ENCODE measurements at regions not wholly inside any gene's neighbourhood (a gene's known extent, or its start where the extent isn't known, plus 50 kb on each side); places are given as distances from the start of the nearest gene placed in this dataset.

GRCh38 chr17:71741836-71742235 lies 379.0 kb upstream of the SOX9 start (continued):
- TF ChIP-seq, protein P1, sequence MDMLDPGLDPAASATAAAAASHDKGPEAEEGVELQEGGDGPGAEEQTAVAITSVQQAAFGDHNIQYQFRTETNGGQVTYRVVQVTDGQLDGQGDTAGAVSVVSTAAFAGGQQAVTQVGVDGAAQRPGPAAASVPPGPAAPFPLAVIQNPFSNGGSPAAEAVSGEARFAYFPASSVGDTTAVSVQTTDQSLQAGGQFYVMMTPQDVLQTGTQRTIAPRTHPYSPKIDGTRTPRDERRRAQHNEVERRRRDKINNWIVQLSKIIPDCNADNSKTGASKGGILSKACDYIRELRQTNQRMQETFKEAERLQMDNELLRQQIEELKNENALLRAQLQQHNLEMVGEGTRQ (CRISPR knock-in tag; IDR thresholded peaks at IDR 0.05) = no peak

DNA sequence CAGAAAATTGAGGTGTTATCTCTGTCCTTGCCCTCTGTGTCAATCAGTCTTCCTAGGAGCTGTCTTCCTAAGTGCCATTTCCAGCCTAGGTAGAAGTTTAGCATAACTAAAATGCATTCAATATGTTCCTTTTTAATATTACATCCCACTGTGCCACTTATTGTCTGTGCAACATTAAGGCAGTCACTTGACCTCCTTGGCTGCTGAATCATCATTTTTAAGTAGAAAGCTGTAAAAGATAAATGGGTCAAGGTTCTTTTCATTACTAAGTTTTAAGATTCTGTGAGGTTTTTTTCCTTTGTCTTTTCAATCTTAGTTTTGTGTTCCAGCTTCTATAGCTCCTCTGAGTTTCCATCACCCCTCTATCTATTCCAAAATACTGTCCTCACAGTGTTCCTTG lies 371.9 kb upstream of the SOX9 start:
- Mint-ChIP-seq H3K27ac (no peak overlapping the region), H3K9me3 (no peaks in the 10 kb centered on the region), H3K4me3 (no peak overlapping the region), H3K27me3 (ENCODE audit: low read depth) (no peaks in the 10 kb centered on the region), H3K4me1 (no peaks in the 10 kb centered on the region), H3K36me3 (no peaks in the 10 kb centered on the region)
- ATAC-seq (no peak), DNase-seq (ENCODE audit: low spot score) (no peak)
- POLR2A ChIA-PET = no interaction called here
- no peak for TF ChIP-seq ATF1 (CRISPR knock-in tag; IDR thresholded peaks at IDR 0.05)
- no peak for TF ChIP-seq NR1H2 (CRISPR knock-in tag; IDR thresholded peaks at IDR 0.05)
- TF ChIP-seq TEAD1 (CRISPR knock-in tag; IDR thresholded peaks at IDR 0.05) = no peak
- TF ChIP-seq, protein P2, sequence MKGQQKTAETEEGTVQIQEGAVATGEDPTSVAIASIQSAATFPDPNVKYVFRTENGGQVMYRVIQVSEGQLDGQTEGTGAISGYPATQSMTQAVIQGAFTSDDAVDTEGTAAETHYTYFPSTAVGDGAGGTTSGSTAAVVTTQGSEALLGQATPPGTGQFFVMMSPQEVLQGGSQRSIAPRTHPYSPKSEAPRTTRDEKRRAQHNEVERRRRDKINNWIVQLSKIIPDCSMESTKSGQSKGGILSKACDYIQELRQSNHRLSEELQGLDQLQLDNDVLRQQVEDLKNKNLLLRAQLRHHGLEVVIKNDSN (CRISPR knock-in tag; IDR thresholded peaks at IDR 0.05) = no peak
- TF ChIP-seq, protein P3, sequence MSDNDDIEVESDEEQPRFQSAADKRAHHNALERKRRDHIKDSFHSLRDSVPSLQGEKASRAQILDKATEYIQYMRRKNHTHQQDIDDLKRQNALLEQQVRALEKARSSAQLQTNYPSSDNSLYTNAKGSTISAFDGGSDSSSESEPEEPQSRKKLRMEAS (CRISPR knock-in tag; IDR thresholded peaks at IDR 0.05) = no peak
- TF ChIP-seq CDX4 (CRISPR knock-in tag; IDR thresholded peaks at IDR 0.05; ENCODE audit: borderline replicate concordance) = no peak
- TF ChIP-seq, protein P4, sequence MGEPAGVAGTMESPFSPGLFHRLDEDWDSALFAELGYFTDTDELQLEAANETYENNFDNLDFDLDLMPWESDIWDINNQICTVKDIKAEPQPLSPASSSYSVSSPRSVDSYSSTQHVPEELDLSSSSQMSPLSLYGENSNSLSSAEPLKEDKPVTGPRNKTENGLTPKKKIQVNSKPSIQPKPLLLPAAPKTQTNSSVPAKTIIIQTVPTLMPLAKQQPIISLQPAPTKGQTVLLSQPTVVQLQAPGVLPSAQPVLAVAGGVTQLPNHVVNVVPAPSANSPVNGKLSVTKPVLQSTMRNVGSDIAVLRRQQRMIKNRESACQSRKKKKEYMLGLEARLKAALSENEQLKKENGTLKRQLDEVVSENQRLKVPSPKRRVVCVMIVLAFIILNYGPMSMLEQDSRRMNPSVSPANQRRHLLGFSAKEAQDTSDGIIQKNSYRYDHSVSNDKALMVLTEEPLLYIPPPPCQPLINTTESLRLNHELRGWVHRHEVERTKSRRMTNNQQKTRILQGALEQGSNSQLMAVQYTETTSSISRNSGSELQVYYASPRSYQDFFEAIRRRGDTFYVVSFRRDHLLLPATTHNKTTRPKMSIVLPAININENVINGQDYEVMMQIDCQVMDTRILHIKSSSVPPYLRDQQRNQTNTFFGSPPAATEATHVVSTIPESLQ (CRISPR knock-in tag; IDR thresholded peaks at IDR 0.05) = no peak
- TF ChIP-seq ZNF416 (CRISPR knock-in tag; IDR thresholded peaks at IDR 0.05) = no peak
- TF ChIP-seq TCF7 (CRISPR knock-in tag; IDR thresholded peaks at IDR 0.05; ENCODE audit: low read depth) = no peak
- no peak for TF ChIP-seq RELA (CRISPR knock-in tag; IDR thresholded peaks at IDR 0.05; ENCODE audit: borderline replicate concordance)
- TF ChIP-seq IRF2 (CRISPR knock-in tag; IDR thresholded peaks at IDR 0.05; ENCODE audit: borderline replicate concordance, low read depth) = no peak
- TF ChIP-seq FOXK1 (CRISPR knock-in tag; IDR thresholded peaks at IDR 0.05) = no peak
- TF ChIP-seq GTF2I (CRISPR knock-in tag; conservative IDR thresholded peaks at IDR 0.05) = no peak
- TF ChIP-seq, protein P5, sequence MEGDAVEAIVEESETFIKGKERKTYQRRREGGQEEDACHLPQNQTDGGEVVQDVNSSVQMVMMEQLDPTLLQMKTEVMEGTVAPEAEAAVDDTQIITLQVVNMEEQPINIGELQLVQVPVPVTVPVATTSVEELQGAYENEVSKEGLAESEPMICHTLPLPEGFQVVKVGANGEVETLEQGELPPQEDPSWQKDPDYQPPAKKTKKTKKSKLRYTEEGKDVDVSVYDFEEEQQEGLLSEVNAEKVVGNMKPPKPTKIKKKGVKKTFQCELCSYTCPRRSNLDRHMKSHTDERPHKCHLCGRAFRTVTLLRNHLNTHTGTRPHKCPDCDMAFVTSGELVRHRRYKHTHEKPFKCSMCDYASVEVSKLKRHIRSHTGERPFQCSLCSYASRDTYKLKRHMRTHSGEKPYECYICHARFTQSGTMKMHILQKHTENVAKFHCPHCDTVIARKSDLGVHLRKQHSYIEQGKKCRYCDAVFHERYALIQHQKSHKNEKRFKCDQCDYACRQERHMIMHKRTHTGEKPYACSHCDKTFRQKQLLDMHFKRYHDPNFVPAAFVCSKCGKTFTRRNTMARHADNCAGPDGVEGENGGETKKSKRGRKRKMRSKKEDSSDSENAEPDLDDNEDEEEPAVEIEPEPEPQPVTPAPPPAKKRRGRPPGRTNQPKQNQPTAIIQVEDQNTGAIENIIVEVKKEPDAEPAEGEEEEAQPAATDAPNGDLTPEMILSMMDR (IDR thresholded peaks at IDR 0.05) = no peak
- no peak for TF ChIP-seq IRF1 (CRISPR knock-in tag; IDR thresholded peaks at IDR 0.05)
- TF ChIP-seq NFYB (CRISPR knock-in tag; conservative IDR thresholded peaks at IDR 0.05; ENCODE audit: low read depth) = no peak
- TF ChIP-seq ZNF425 (CRISPR knock-in tag; conservative IDR thresholded peaks at IDR 0.05) = no peak
- no peak for TF ChIP-seq JUN (CRISPR knock-in tag; IDR thresholded peaks at IDR 0.05)
- CTCF ChIA-PET = no interaction called here
